ENCODE measurements at regions not wholly inside any gene's neighbourhood (a gene's known extent, or its start where the extent isn't known, plus 50 kb on each side); places are given as distances from the start of the nearest gene placed in this dataset.

GRCh38 chr9:107699231-107699630, 209.7 kb upstream of the KLF4 start:
- H3K9me3 ChIP-seq (ENCODE audit: control insufficient read depth, insufficient read depth, low read depth, low read length) = no peaks in the 10 kb centered on the region
- TF ChIP-seq ZNF2 (tag by site-specific recombination; IDR thresholded peaks at IDR 0.05) = no peak
- TF ChIP-seq ZNF626 (tag by site-specific recombination; IDR thresholded peaks at IDR 0.05) = no peak
- TF ChIP-seq TCF7L2 (IDR thresholded peaks at IDR 0.05; ENCODE audit: borderline replicate concordance, low read depth, low read length) = no peak
- no peak for TF ChIP-seq ZNF16 (tag by site-specific recombination; IDR thresholded peaks at IDR 0.05; ENCODE audit: low read depth)
- TF ChIP-seq ZNF488 (tag by site-specific recombination; IDR thresholded peaks at IDR 0.05) = no peak
- TF ChIP-seq ZSCAN16 (tag by site-specific recombination; IDR thresholded peaks at IDR 0.05) = no peak
- TF ChIP-seq TRIM28 (IDR thresholded peaks at IDR 0.05; ENCODE audit: borderline replicate concordance, low read length) = no peak
- no peak for TF ChIP-seq SP7 (tag by site-specific recombination; IDR thresholded peaks at IDR 0.05)
- no peak for TF ChIP-seq ZNF692 (tag by site-specific recombination; IDR thresholded peaks at IDR 0.05)
- no peak for TF ChIP-seq MEIS1 (CRISPR knock-in tag; IDR thresholded peaks at IDR 0.05; ENCODE audit: borderline replicate concordance)
- no peak for TF ChIP-seq ZNF132 (tag by site-specific recombination; IDR thresholded peaks at IDR 0.05; ENCODE audit: borderline replicate concordance)
- no peaks in the 10 kb centered on the region; the same call in 1 of the 2 replicates for H3K4me1 ChIP-seq (ENCODE audit: control insufficient read depth, insufficient read depth, low read length)
- H3K27ac ChIP-seq (ENCODE audit: extremely low read depth, low read depth, low read length) = no peak overlapping the region
- CTCF ChIA-PET = interaction anchor here (0.6 to 2.1 kb wide), 3 partner anchors 10 to 1236 kb away, joined by 3 to 5 read pairs (median 3); no protein-coding TSS in a partner anchor
- no peaks in the 10 kb centered on the region for H3K36me3 ChIP-seq (ENCODE audit: control insufficient read depth in 2 of 2, insufficient read depth in 1 of 2, low read length in 2 of 2)
- H3K4me3 ChIP-seq (ENCODE audit: low read depth, low read length) = no peak overlapping the region
- POLR2A ChIA-PET = no interaction called here

- H3K9me3 ChIP-seq (ENCODE audit: control insufficient read depth, insufficient read depth, low read depth, low read length) = no peaks in the 10 kb centered on the region
- H3K4me3 ChIP-seq (ENCODE audit: low read depth, low read length) = no peak overlapping the region
- H3K36me3 ChIP-seq (ENCODE audit: control insufficient read depth in 2 of 2, insufficient read depth in 1 of 2, low read length in 2 of 2) = no peaks in the 10 kb centered on the region
- H3K4me1 ChIP-seq (ENCODE audit: control insufficient read depth, insufficient read depth, low read length) = no peaks in the 10 kb centered on the region; the same call in 1 of the 2 replicates
- H3K27ac ChIP-seq (ENCODE audit: extremely low read depth, low read depth, low read length) = no peak overlapping the region
- ChIA-PET POLR2A (no interaction called here), CTCF (interaction anchor here (0.6 to 2.1 kb wide), 4 partner anchors 10 to 1574 kb away, joined by 3 to 5 read pairs (median 3); no protein-coding TSS in a partner anchor)
- TF ChIP-seq CTCF (tag by site-specific recombination; IDR thresholded peaks at IDR 0.05) = no peak
- no peak for TF ChIP-seq ZNF837 (tag by site-specific recombination; IDR thresholded peaks at IDR 0.05)
- no peak for TF ChIP-seq ZNF776 (tag by site-specific recombination; IDR thresholded peaks at IDR 0.05; ENCODE audit: borderline replicate concordance)
- no peak for TF ChIP-seq ZNF280C (tag by site-specific recombination; IDR thresholded peaks at IDR 0.05)
- no peak for TF ChIP-seq ZNF626 (tag by site-specific recombination; IDR thresholded peaks at IDR 0.05)
- TF ChIP-seq SP7 (tag by site-specific recombination; IDR thresholded peaks at IDR 0.05) = no peak
- no peak for TF ChIP-seq ZSCAN18 (tag by site-specific recombination; IDR thresholded peaks at IDR 0.05)
- TF ChIP-seq ZNF140 (tag by site-specific recombination; IDR thresholded peaks at IDR 0.05) = no peak
- TF ChIP-seq ZSCAN5A (tag by site-specific recombination; IDR thresholded peaks at IDR 0.05) = no peak
- TF ChIP-seq ZNF223 (tag by site-specific recombination; IDR thresholded peaks at IDR 0.05) = no peak
- no peak for TF ChIP-seq INSM2 (tag by site-specific recombination; IDR thresholded peaks at IDR 0.05)
These were observed 209.2 kb upstream of the KLF4 start for GRCh38 chr9:107698779-107699178.
